H9 (cell line): ENCODE measurements at regions not wholly inside any gene's neighbourhood (a gene's known extent, or its start where the extent isn't known, plus 50 kb on each side); places are given as distances from the start of the nearest gene placed in this dataset.

Experiments used
- DNase-seq: peaks from one replicate; pipeline ENCODE4 v3.0.0-alpha.2; 2017
- H2AFZ ChIP-seq: one replicate; pipeline ENCODE4 v1.6.1; 2013; ENCODE audit warnings: mild to moderate bottlenecking, low read length, control low read depth, moderate library complexity
- H2AK5ac ChIP-seq: 2 replicates; pipeline ENCODE4 v1.6.1; 2013; ENCODE audit warnings: low read length, control low read depth, mixed read lengths; ENCODE audit not compliant: insufficient read length
- H2BK120ac ChIP-seq: one replicate; pipeline ENCODE4 v1.6.1; 2013; ENCODE audit warnings: low read depth, mild to moderate bottlenecking, low read length, control low read depth, inconsistent platforms; ENCODE audit not compliant: poor library complexity, severe bottlenecking
- H2BK12ac ChIP-seq: 2 replicates; pipeline ENCODE4 v1.6.1; 2013; ENCODE audit warnings: low read length, control low read depth, mixed read lengths, low read depth; ENCODE audit not compliant: insufficient read length
- H2BK15ac ChIP-seq: 2 replicates; pipeline ENCODE4 v1.6.1; 2013; ENCODE audit warnings: low read depth, low read length, control low read depth
- H2BK20ac ChIP-seq: one replicate; pipeline ENCODE4 v1.6.1; 2013; ENCODE audit warnings: low read depth, mild to moderate bottlenecking, low read length, control low read depth, inconsistent platforms; ENCODE audit not compliant: poor library complexity, severe bottlenecking
- H2BK5ac ChIP-seq: 2 replicates; pipeline ENCODE4 v1.6.1; 2013; ENCODE audit warnings: low read length, control low read depth, mixed read lengths; ENCODE audit not compliant: insufficient read length
- H3K14ac ChIP-seq: 2 replicates; pipeline ENCODE4 v1.6.1; 2013; ENCODE audit warnings: low read length, control low read depth; ENCODE audit not compliant: insufficient read depth
- H3K18ac ChIP-seq: 2 replicates; pipeline ENCODE4 v1.6.1; 2013; ENCODE audit warnings: low read depth, mild to moderate bottlenecking, mixed read lengths, low read length, control low read depth; ENCODE audit not compliant: insufficient read length
- H3K23ac ChIP-seq: 2 replicates; pipeline ENCODE4 v1.6.1; 2013; ENCODE audit warnings: low read length, control low read depth, mixed read lengths, low read depth; ENCODE audit not compliant: insufficient read length
- H3K23me2 ChIP-seq: 2 replicates; pipeline ENCODE4 v1.6.1; 2013; ENCODE audit warnings: low read depth, mild to moderate bottlenecking, mixed read lengths, low read length, control low read depth; ENCODE audit not compliant: insufficient read length, poor library complexity, severe bottlenecking
- H3K27ac ChIP-seq: 2 replicates; pipeline ENCODE4 v1.5.1; 2013; ENCODE audit warnings: low read length, control low read depth, mixed read lengths, low read depth; ENCODE audit not compliant: insufficient read length
- H3K27me3 ChIP-seq: 2 replicates; pipeline ENCODE4 v1.6.1; 2013; ENCODE audit warnings: low read length, control low read depth, inconsistent platforms; ENCODE audit not compliant: insufficient read depth
- H3K4ac ChIP-seq: 2 replicates; pipeline ENCODE4 v1.6.1; 2013; ENCODE audit warnings: low read depth, mild to moderate bottlenecking, control low read depth, inconsistent platforms, low read length, moderate library complexity
- H3K4me1 ChIP-seq: 2 replicates; pipeline ENCODE4 v1.6.1; 2013; ENCODE audit warnings: low read length, control low read depth, inconsistent platforms; ENCODE audit not compliant: insufficient read depth
- H3K4me2 ChIP-seq: 2 replicates; pipeline ENCODE4 v1.6.1; 2013; ENCODE audit warnings: low read length, control low read depth, mixed read lengths; ENCODE audit not compliant: insufficient read length, insufficient read depth
- H3K56ac ChIP-seq: 2 replicates; pipeline ENCODE4 v1.6.1; 2013; ENCODE audit warnings: low read depth, mild to moderate bottlenecking, mixed read lengths, low read length, control low read depth; ENCODE audit not compliant: insufficient read length
- H3K79me1 ChIP-seq: 2 replicates; pipeline ENCODE4 v1.6.1; 2013; ENCODE audit warnings: low read depth, mild to moderate bottlenecking, moderate library complexity, low read length, control low read depth, inconsistent platforms; ENCODE audit not compliant: insufficient read depth, poor library complexity, severe bottlenecking
- H3K79me2 ChIP-seq: 2 replicates; pipeline ENCODE4 v1.6.1; 2013; ENCODE audit warnings: low read length, control low read depth, inconsistent platforms; ENCODE audit not compliant: insufficient read depth
- H3K9ac ChIP-seq: 2 replicates; pipeline ENCODE4 v1.6.1; 2013; ENCODE audit warnings: low read length, control low read depth, mixed read lengths; ENCODE audit not compliant: insufficient read length; ENCODE audit errors: extremely low read depth
- H3K9me3 ChIP-seq: one replicate; pipeline ENCODE4 v1.6.1; 2013; ENCODE audit warnings: low read depth, low read length, inconsistent platforms; ENCODE audit not compliant: control insufficient read depth
- H3T11ph ChIP-seq: one replicate; pipeline ENCODE4 v1.6.1; 2013; ENCODE audit warnings: mild to moderate bottlenecking, low read length, control low read depth, inconsistent platforms
- H4K20me1 ChIP-seq: one replicate; pipeline ENCODE4 v1.6.1; 2013; ENCODE audit not compliant: control insufficient read depth, insufficient read length, insufficient read depth
- H4K5ac ChIP-seq: 2 replicates; pipeline ENCODE4 v1.6.1; 2013; ENCODE audit warnings: low read depth, mild to moderate bottlenecking, mixed read lengths, low read length, control low read depth; ENCODE audit not compliant: insufficient read length
- H4K8ac ChIP-seq: replicated peaks from 2 replicates; pipeline ENCODE4 v1.6.1; 2013; ENCODE audit warnings: low read length, control low read depth, mixed read lengths, low read depth; ENCODE audit not compliant: insufficient read length
- H4K91ac ChIP-seq: 2 replicates; pipeline ENCODE4 v1.6.1; 2013; ENCODE audit warnings: low read depth, mild to moderate bottlenecking, moderate library complexity, mixed read lengths, low read length, control low read depth; ENCODE audit not compliant: insufficient read length
- H3K27ac Mint-ChIP-seq, 3 experiments: 2 replicates in 2 of 3; 3 replicates in 1 of 3; pipeline ENCODE4 v1.8.0; 2020 to 2021; ENCODE audit warnings: mixed read lengths in 3 of 3, mild to moderate bottlenecking in 1 of 3, moderate library complexity in 1 of 3
- H3K27me3 Mint-ChIP-seq: 2 replicates; pipeline ENCODE4 v1.8.0; 2021; ENCODE audit warnings: low read depth, mild to moderate bottlenecking, moderate library complexity, mixed read lengths
- H3K36me3 Mint-ChIP-seq, 3 experiments: 2 replicates in 2 of 3; 3 replicates in 1 of 3; pipeline ENCODE4 v1.8.0; 2020 to 2021; ENCODE audit warnings: low read depth in 3 of 3, mixed read lengths in 3 of 3; ENCODE audit not compliant: insufficient read depth in 1 of 3
- H3K4me1 Mint-ChIP-seq, 2 experiments: 2 replicates each; pipeline ENCODE4 v1.8.0; 2020; ENCODE audit warnings: mixed read lengths in 2 of 2
- H3K4me3 Mint-ChIP-seq, 2 experiments: 2 replicates in 1 of 2; 3 replicates in 1 of 2; pipeline ENCODE4 v1.8.0; 2020 to 2021; ENCODE audit warnings: mild to moderate bottlenecking in 2 of 2, mixed read lengths in 2 of 2, moderate library complexity in 1 of 2
- H3K9me3 Mint-ChIP-seq, 2 experiments: 2 replicates in 1 of 2; 3 replicates in 1 of 2; pipeline ENCODE4 v1.8.0; 2020; ENCODE audit warnings: mild to moderate bottlenecking in 2 of 2, mixed read lengths in 2 of 2, moderate library complexity in 1 of 2
- WGBS: extraction: QIAGEN DNeasy Blood & Tissue Kit; methylation state at CpG from one replicate; pipeline ENCODE4 v1.1.7; 2013; ENCODE audit warnings: missing lambda C conversion rate, low lambda C conversion rate, mixed read lengths; ENCODE audit not compliant: insufficient read length; ENCODE audit errors: extremely low coverage; 5-methylcytosine and 5-hydroxymethylcytosine counted together
- TF ChIP-seq, protein P1 (sequence below): fragments of 200-600 bp; sonication (generic); conservative IDR thresholded peaks from 3 replicates; pipeline ENCODE4 v1.8.0; 2021; ENCODE audit warnings: antibody characterized with exemption, mild to moderate bottlenecking

DNA sequence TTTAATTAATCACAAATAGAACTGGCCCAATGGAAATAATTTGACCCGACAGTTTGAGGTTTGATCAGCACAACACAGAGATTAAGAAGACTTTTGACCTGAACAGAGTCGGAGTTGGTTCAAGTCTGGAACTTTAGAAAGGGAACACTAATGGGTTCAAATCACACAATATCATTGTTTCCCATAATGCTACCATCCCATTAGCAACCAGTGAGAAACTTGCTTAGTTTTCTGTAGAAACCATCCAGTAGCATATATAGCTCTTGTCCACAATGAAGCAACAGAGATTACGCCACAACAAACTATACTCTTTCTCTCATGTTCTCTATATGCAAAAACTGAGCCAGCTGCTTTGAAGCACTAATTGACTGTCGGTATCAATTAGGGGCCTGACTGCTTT is 376.9 kb upstream of the SPRY2 start:
- Histone ChIP-seq H2BK120ac (no peak overlapping the region), H2BK12ac (no peak overlapping the region), H4K8ac (no peak overlapping the region), H3K14ac (no peak overlapping the region), H2BK5ac (no peak overlapping the region), H4K20me1 (no peaks in the 10 kb centered on the region), H2AFZ (no peak overlapping the region), H3K4me2 (no peak overlapping the region), H2BK15ac (no peak overlapping the region), H3K9ac (no peak overlapping the region), H3K56ac (no peak overlapping the region), H3K4me1 (peaks cover 3% of the 10 kb centered on the region; the same call in 1 of the 2 replicates), H3K4ac (no peak overlapping the region), H2BK20ac (no peak overlapping the region), H3K79me2 (no peaks in the 10 kb centered on the region), H3K23me2 (no peaks in the 10 kb centered on the region), H4K5ac (no peak overlapping the region), H3K27me3 (no peaks in the 10 kb centered on the region), H3K23ac (no peak overlapping the region), H3K9me3 (no peaks in the 10 kb centered on the region), H3K18ac (no peak overlapping the region), H2AK5ac (no peak overlapping the region), H3T11ph (no peak overlapping the region), H3K79me1 (no peaks in the 10 kb centered on the region), H4K91ac (no peak overlapping the region), H3K27ac (no peak overlapping the region)
- no CpG with 5 or more reads among the region's 4 CpGs for WGBS
- Mint-ChIP-seq H3K27me3 (no peaks in the 10 kb centered on the region), H3K9me3 (peaks cover 7% of the 10 kb centered on the region in 2 experiments; a peak in 4 of 5 replicates), H3K4me1 (peaks cover 10 to 13% of the 10 kb centered on the region in 2 experiments), H3K27ac (no peak overlapping the region), H3K36me3 (peaks cover 0 to 8% (median 0%) of the 10 kb centered on the region in 3 experiments; a peak in 2 of 7 replicates), H3K4me3 (no peak overlapping the region)
- DNase-seq: no peak
- TF ChIP-seq, protein P1, sequence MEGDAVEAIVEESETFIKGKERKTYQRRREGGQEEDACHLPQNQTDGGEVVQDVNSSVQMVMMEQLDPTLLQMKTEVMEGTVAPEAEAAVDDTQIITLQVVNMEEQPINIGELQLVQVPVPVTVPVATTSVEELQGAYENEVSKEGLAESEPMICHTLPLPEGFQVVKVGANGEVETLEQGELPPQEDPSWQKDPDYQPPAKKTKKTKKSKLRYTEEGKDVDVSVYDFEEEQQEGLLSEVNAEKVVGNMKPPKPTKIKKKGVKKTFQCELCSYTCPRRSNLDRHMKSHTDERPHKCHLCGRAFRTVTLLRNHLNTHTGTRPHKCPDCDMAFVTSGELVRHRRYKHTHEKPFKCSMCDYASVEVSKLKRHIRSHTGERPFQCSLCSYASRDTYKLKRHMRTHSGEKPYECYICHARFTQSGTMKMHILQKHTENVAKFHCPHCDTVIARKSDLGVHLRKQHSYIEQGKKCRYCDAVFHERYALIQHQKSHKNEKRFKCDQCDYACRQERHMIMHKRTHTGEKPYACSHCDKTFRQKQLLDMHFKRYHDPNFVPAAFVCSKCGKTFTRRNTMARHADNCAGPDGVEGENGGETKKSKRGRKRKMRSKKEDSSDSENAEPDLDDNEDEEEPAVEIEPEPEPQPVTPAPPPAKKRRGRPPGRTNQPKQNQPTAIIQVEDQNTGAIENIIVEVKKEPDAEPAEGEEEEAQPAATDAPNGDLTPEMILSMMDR: no peak
